D721Med (cell line): ENCODE measurements at regions not wholly inside any gene's neighbourhood (a gene's known extent, or its start where the extent isn't known, plus 50 kb on each side); places are given as distances from the start of the nearest gene placed in this dataset.
"Not testable (repeated sequence)": the region's sequence is repeated elsewhere in the genome, so short reads cannot be mapped to it uniquely, and the experiment has no call there.

ENCODE experiments used
- DNase-seq: peaks from one replicate; pipeline ENCODE4 v3.0.0; 2011; ENCODE audit warnings: low spot score; ENCODE audit not compliant: insufficient read length
- FAIRE-seq: peaks from 2 replicates; lab custom pipeline; 2011; peaks lifted over from hg19 to GRCh38; lab: Jason Lieb, UNC
- TF ChIP-seq, protein P1 (sequence below): IDR thresholded peaks from 2 replicates; pipeline ENCODE4 v1.5.1; 2012; ENCODE audit warnings: mild to moderate bottlenecking, control low read depth; ENCODE audit not compliant: insufficient read depth; ENCODE audit errors: missing control alignments

DNA sequence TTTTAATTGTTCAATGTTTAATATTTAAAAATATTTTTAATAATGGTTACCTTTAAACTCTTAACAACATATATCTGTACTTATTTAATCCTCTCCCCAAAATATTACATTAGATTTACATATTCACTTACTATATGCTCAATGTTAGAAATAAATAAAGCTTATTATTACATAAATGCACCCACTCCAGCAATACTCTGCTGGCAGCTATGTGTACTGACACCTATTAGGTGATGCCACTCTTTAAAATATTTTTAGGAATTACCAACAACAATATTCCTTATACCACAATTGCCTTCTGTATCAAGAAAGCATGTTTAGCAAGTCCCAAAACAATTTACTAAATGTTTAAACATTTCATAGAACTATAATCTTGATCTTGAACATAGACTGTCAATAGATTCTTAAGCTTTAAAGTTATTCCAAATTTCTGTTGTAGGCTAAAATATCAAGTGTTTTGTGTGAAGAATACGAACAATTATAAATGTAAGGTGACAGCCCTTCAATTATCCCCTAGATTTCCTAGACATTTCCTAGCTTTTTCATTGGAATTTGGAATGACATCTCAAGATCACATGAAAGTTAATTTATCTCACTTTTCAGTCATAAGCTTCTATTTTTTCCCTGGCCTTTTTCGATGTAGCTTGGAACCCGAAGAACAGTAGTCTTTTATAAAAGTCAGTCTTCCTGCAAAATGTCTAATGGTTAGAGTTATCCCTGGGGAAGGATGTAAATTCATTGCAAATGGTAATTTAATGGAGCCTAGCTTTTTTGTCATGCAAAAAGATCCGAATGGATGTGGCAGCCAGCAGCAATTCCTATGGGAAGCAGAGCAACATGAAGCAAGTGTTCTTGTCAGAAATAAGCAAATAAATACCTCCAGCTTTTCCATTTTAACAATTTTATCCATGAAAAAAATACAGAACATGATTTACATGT, 907.5 kb upstream of the ATXN7L3B start:
- FAIRE-seq (no peak), DNase-seq (no peak)
- TF ChIP-seq, protein P1, sequence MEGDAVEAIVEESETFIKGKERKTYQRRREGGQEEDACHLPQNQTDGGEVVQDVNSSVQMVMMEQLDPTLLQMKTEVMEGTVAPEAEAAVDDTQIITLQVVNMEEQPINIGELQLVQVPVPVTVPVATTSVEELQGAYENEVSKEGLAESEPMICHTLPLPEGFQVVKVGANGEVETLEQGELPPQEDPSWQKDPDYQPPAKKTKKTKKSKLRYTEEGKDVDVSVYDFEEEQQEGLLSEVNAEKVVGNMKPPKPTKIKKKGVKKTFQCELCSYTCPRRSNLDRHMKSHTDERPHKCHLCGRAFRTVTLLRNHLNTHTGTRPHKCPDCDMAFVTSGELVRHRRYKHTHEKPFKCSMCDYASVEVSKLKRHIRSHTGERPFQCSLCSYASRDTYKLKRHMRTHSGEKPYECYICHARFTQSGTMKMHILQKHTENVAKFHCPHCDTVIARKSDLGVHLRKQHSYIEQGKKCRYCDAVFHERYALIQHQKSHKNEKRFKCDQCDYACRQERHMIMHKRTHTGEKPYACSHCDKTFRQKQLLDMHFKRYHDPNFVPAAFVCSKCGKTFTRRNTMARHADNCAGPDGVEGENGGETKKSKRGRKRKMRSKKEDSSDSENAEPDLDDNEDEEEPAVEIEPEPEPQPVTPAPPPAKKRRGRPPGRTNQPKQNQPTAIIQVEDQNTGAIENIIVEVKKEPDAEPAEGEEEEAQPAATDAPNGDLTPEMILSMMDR, result no peak

GRCh38 chr12:73632191-73632590, 905.4 kb upstream of the ATXN7L3B start:
- no peak for DNase-seq
- no peak for FAIRE-seq
- TF ChIP-seq, protein P1, result no peak

DNA sequence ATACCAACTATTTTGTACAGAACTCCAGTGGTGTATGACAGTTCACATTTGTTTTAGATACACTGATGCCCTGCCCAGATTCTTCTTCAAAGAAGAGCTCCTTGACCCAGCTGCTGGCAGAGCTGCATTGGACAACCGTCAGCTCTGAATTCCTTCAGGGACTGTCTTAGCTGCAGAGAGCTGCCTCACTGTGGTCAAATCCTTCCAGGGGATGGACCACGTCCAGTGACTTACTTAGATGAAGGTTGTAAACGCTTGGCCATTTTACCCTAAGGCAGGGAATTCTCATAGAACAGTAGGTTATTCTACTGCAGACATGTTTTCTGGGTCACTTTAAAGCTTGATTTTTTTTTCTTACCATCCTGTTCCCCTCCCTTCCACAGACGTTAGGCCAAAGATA, 905.0 kb upstream of the ATXN7L3B start:
- FAIRE-seq (no peak), DNase-seq (no peak)
- TF ChIP-seq, protein P1, result no peak

DNA sequence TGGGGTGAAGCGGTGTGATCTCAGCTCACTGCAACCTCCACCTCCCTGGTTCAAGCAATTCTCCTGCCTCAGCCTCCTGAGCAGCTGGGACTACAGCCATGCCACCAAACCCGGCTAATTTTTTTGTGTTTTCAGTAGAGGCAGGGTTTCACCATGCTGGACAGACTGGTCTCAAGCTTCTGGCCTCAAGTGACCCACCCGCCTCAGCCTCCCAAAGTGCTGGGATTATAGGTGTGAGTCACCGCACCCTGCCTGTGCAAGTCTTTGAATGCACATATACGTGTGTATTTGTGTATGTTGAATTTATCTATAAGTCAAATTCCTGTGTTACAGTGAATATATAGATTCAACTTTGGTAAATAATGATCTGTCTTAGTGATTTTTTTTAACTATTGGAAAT, 898.2 kb upstream of the ATXN7L3B start:
- FAIRE-seq, DNase-seq: not testable (repeated sequence)

DNA sequence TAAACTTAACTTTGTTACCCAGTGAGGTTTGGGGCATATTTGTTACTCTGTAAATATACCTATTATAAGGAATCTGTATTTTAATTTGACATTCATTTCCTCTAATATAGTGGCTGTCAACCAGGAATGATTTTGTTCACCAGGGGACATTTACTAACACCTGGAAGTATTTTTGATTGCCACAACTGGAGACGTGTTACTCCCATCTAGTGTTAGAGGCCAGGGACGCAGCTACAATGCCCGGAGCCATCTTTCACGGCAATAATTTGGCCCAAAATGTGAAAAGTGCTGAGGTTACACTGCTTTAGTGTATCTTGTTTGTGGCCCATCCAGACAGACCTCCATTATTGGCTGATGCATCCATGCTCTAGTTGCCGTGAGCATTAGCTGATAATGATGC, 881.3 kb upstream of the ATXN7L3B start:
- DNase-seq (no peak), FAIRE-seq (no peak)

DNA sequence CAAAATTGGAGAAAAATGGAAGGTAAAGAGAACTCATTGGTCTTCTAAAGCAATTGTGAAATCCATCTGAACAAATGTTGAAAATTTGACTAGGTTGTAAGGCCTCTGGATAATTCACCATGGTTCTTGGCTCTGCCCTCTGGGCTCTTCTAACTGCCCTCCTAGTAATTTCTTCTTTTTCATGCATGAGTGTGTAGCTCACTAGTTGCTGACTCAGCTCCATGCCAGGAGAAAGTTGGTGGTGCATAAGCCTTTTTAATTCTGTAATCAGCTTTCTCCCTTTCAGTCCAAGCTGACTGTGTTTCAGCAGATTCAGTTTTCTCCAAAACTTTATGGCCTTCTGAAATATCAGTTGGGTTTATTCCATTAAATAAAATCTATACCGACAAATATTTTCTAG, 877.8 kb upstream of the ATXN7L3B start:
- DNase-seq, result no peak
- TF ChIP-seq, protein P1, result no peak
- no peak for FAIRE-seq

More for the DNA sequence above, 881.3 kb upstream of the ATXN7L3B start:
- TF ChIP-seq, protein P1, result no peak

- TF ChIP-seq, protein P1, result no peak
- no peak for FAIRE-seq
Observed at GRCh38 chr12:73665193-73665592, 872.4 kb upstream of the ATXN7L3B start.

GRCh38 chr12:73671550-73671949, 866.1 kb upstream of the ATXN7L3B start:
- not testable (repeated sequence) for DNase-seq

More at GRCh38 chr12:73665193-73665592, 872.4 kb upstream of the ATXN7L3B start:
- no peak for DNase-seq

More at GRCh38 chr12:73671550-73671949, 866.1 kb upstream of the ATXN7L3B start:
- FAIRE-seq, result not testable (repeated sequence)
